B cell (primary cell): ENCODE measurements at regions not wholly inside any gene's neighbourhood (a gene's known extent, or its start where the extent isn't known, plus 50 kb on each side); places are given as distances from the start of the nearest gene placed in this dataset.

Experiments
- EZH2 ChIP-seq: IDR thresholded peaks from 2 replicates; pipeline ENCODE4 v1.6.1; 2012; ENCODE audit warnings: borderline replicate concordance, low read depth, mild to moderate bottlenecking, moderate library complexity, low read length; ENCODE audit not compliant: insufficient read depth, poor library complexity, severe bottlenecking
- TF ChIP-seq, protein P1 (sequence below): fragments of 200-600 bp; IDR thresholded peaks from one replicate; pipeline ENCODE4 v1.8.0; 2022; ENCODE audit warnings: antibody characterized with exemption, mild to moderate bottlenecking

DNA sequence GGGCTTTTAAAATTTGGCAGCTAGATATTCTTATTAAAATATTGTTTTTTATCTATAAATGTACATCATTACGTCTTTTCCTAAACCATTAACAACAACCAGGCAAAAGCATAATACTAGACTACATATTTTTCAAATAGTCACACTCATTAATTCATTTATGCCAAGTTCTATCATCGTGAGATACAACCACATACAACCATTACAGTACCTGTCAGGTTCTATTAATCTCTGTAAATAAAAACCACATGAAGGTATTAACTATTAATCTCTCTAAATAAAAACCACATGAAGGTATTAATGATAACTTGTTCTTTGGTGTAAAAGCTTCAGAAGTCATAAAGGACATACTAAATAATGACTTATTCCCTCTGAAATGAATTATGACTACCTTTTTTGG lies 432.7 kb downstream of the TMX3 start:
- TF ChIP-seq, protein P1, sequence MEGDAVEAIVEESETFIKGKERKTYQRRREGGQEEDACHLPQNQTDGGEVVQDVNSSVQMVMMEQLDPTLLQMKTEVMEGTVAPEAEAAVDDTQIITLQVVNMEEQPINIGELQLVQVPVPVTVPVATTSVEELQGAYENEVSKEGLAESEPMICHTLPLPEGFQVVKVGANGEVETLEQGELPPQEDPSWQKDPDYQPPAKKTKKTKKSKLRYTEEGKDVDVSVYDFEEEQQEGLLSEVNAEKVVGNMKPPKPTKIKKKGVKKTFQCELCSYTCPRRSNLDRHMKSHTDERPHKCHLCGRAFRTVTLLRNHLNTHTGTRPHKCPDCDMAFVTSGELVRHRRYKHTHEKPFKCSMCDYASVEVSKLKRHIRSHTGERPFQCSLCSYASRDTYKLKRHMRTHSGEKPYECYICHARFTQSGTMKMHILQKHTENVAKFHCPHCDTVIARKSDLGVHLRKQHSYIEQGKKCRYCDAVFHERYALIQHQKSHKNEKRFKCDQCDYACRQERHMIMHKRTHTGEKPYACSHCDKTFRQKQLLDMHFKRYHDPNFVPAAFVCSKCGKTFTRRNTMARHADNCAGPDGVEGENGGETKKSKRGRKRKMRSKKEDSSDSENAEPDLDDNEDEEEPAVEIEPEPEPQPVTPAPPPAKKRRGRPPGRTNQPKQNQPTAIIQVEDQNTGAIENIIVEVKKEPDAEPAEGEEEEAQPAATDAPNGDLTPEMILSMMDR: no peak
- TF ChIP-seq EZH2: no peak
